ENCODE measurements at regions not wholly inside any gene's neighbourhood (a gene's known extent, or its start where the extent isn't known, plus 50 kb on each side); places are given as distances from the start of the nearest gene placed in this dataset.
"Not testable (repeated sequence)": the region's sequence is repeated elsewhere in the genome, so short reads cannot be mapped to it uniquely, and the experiment has no call there.

GRCh38 chr11:127966821-127967220 is 620.5 kb downstream of the ETS1 start:
- peaks cover 8% of the 10 kb centered on the region for H3K27me3 Mint-ChIP-seq (ENCODE audit: low read depth)
- ChIA-PET CTCF (no interaction called here), POLR2A (no interaction called here)
- no peak overlapping the region for H3K4me3 Mint-ChIP-seq
- H3K4me1 Mint-ChIP-seq (ENCODE audit: low read depth), result no peaks in the 10 kb centered on the region
- no peaks in the 10 kb centered on the region for H3K9me3 Mint-ChIP-seq (ENCODE audit: insufficient read depth)
- no peaks in the 10 kb centered on the region for H3K36me3 Mint-ChIP-seq (ENCODE audit: low read depth)
- no peak for DNase-seq
- no peak overlapping the region for H3K27ac Mint-ChIP-seq
- ATAC-seq, result no peak

- Mint-ChIP-seq H3K9me3 (ENCODE audit: insufficient read depth) (no peaks in the 10 kb centered on the region), H3K27ac (no peak overlapping the region), H3K27me3 (ENCODE audit: low read depth) (peaks cover 8% of the 10 kb centered on the region), H3K4me3 (no peak overlapping the region), H3K4me1 (ENCODE audit: low read depth) (no peaks in the 10 kb centered on the region), H3K36me3 (ENCODE audit: low read depth) (no peaks in the 10 kb centered on the region)
- ChIA-PET CTCF (no interaction called here), POLR2A (no interaction called here)
- no peak for ATAC-seq
- no peak for DNase-seq
Observed at GRCh38 chr11:127965939-127966668, 621.3 kb downstream of the ETS1 start.

GRCh38 chr11:127962416-127962815 is 624.9 kb downstream of the ETS1 start:
- ChIA-PET CTCF (no interaction called here), POLR2A (no interaction called here)
- Mint-ChIP-seq H3K4me3 (no peak overlapping the region), H3K4me1 (ENCODE audit: low read depth) (no peaks in the 10 kb centered on the region), H3K36me3 (ENCODE audit: low read depth) (no peaks in the 10 kb centered on the region), H3K27ac (no peak overlapping the region), H3K9me3 (ENCODE audit: insufficient read depth) (no peaks in the 10 kb centered on the region), H3K27me3 (ENCODE audit: low read depth) (no peaks in the 10 kb centered on the region)
- ATAC-seq, result no peak
- no peak for DNase-seq

GRCh38 chr11:127950162-127950561 is 637.2 kb downstream of the ETS1 start:
- no peaks in the 10 kb centered on the region for H3K9me3 Mint-ChIP-seq (ENCODE audit: insufficient read depth)
- no peaks in the 10 kb centered on the region for H3K4me1 Mint-ChIP-seq (ENCODE audit: low read depth)
- ATAC-seq (no peak), DNase-seq (no peak)
- H3K27me3 Mint-ChIP-seq (ENCODE audit: low read depth), result no peaks in the 10 kb centered on the region
- CTCF ChIA-PET, result no interaction called here
- no peak overlapping the region for H3K27ac Mint-ChIP-seq
- no peak overlapping the region for H3K4me3 Mint-ChIP-seq
- H3K36me3 Mint-ChIP-seq (ENCODE audit: low read depth), result no peaks in the 10 kb centered on the region
- POLR2A ChIA-PET, result no interaction called here

GRCh38 chr11:127943763-127944162 is 643.6 kb downstream of the ETS1 start:
- H3K4me3 Mint-ChIP-seq, result no peak overlapping the region
- H3K36me3 Mint-ChIP-seq (ENCODE audit: low read depth), result no peaks in the 10 kb centered on the region
- no peak for DNase-seq

GRCh38 chr11:127943152-127943551 is 644.2 kb downstream of the ETS1 start:
- no peak overlapping the region for H3K27ac Mint-ChIP-seq
- CTCF ChIA-PET, result no interaction called here
- H3K9me3 Mint-ChIP-seq (ENCODE audit: insufficient read depth), result no peaks in the 10 kb centered on the region

More at GRCh38 chr11:127943763-127944162, 643.6 kb downstream of the ETS1 start:
- H3K4me1 Mint-ChIP-seq (ENCODE audit: low read depth), result no peaks in the 10 kb centered on the region
- ATAC-seq, result no peak
- POLR2A ChIA-PET, result no interaction called here
- H3K27ac Mint-ChIP-seq, result no peak overlapping the region
- CTCF ChIA-PET, result no interaction called here
- no peaks in the 10 kb centered on the region for H3K27me3 Mint-ChIP-seq (ENCODE audit: low read depth)
- no peaks in the 10 kb centered on the region for H3K9me3 Mint-ChIP-seq (ENCODE audit: insufficient read depth)

GRCh38 chr11:127941554-127941953 is 645.8 kb downstream of the ETS1 start:
- H3K36me3 Mint-ChIP-seq (ENCODE audit: low read depth); DNase-seq; H3K4me1 Mint-ChIP-seq (ENCODE audit: low read depth); H3K27ac Mint-ChIP-seq; CTCF ChIA-PET; H3K27me3 Mint-ChIP-seq (ENCODE audit: low read depth); H3K9me3 Mint-ChIP-seq (ENCODE audit: insufficient read depth); POLR2A ChIA-PET; H3K4me3 Mint-ChIP-seq: not testable (repeated sequence)
- peak; percentile 65 for ATAC-seq

More at GRCh38 chr11:127943152-127943551, 644.2 kb downstream of the ETS1 start:
- POLR2A ChIA-PET, result no interaction called here
- Mint-ChIP-seq H3K4me1 (ENCODE audit: low read depth) (no peaks in the 10 kb centered on the region), H3K36me3 (ENCODE audit: low read depth) (no peaks in the 10 kb centered on the region), H3K4me3 (no peak overlapping the region), H3K27me3 (ENCODE audit: low read depth) (no peaks in the 10 kb centered on the region)
- ATAC-seq, result no peak
- DNase-seq, result no peak

GRCh38 chr11:127939000-127939399 is 648.4 kb downstream of the ETS1 start:
- ATAC-seq (no peak), DNase-seq (no peak)
- Mint-ChIP-seq H3K9me3 (ENCODE audit: insufficient read depth) (no peaks in the 10 kb centered on the region), H3K36me3 (ENCODE audit: low read depth) (no peaks in the 10 kb centered on the region), H3K4me3 (no peak overlapping the region), H3K27ac (no peak overlapping the region), H3K27me3 (ENCODE audit: low read depth) (no peaks in the 10 kb centered on the region), H3K4me1 (ENCODE audit: low read depth) (no peaks in the 10 kb centered on the region)
- ChIA-PET CTCF (no interaction called here), POLR2A (no interaction called here)

GRCh38 chr11:127935081-127935480 is 652.3 kb downstream of the ETS1 start:
- no peaks in the 10 kb centered on the region for H3K36me3 Mint-ChIP-seq (ENCODE audit: low read depth)
- H3K9me3 Mint-ChIP-seq (ENCODE audit: insufficient read depth), result no peaks in the 10 kb centered on the region
- POLR2A ChIA-PET, result no interaction called here

GRCh38 chr11:127933961-127934360 is 653.4 kb downstream of the ETS1 start:
- CTCF ChIA-PET, result interaction anchor here (1.0 kb wide), 1 partner anchor 90 kb away, joined by 3 read pairs; no protein-coding TSS in a partner anchor
- POLR2A ChIA-PET, result not testable (repeated sequence)

More at GRCh38 chr11:127935081-127935480, 652.3 kb downstream of the ETS1 start:
- no peak for DNase-seq
- no peak overlapping the region for H3K4me3 Mint-ChIP-seq
- H3K4me1 Mint-ChIP-seq (ENCODE audit: low read depth), result no peaks in the 10 kb centered on the region
- CTCF ChIA-PET, result no interaction called here
- no peaks in the 10 kb centered on the region for H3K27me3 Mint-ChIP-seq (ENCODE audit: low read depth)
- no peak for ATAC-seq
- no peak overlapping the region for H3K27ac Mint-ChIP-seq

GRCh38 chr11:127931803-127932202 is 655.6 kb downstream of the ETS1 start:
- H3K36me3 Mint-ChIP-seq (ENCODE audit: low read depth), result no peaks in the 10 kb centered on the region
- H3K4me3 Mint-ChIP-seq, result no peak overlapping the region
- DNase-seq, result no peak
- ChIA-PET CTCF (no interaction called here), POLR2A (no interaction called here)
- no peaks in the 10 kb centered on the region for H3K9me3 Mint-ChIP-seq (ENCODE audit: insufficient read depth)
- no peaks in the 10 kb centered on the region for H3K27me3 Mint-ChIP-seq (ENCODE audit: low read depth)
- no peak for ATAC-seq
- H3K4me1 Mint-ChIP-seq (ENCODE audit: low read depth), result no peaks in the 10 kb centered on the region
- H3K27ac Mint-ChIP-seq, result no peak overlapping the region

More at GRCh38 chr11:127933961-127934360, 653.4 kb downstream of the ETS1 start:
- not testable (repeated sequence) for ATAC-seq; H3K27ac Mint-ChIP-seq; H3K4me3 Mint-ChIP-seq; H3K27me3 Mint-ChIP-seq (ENCODE audit: low read depth); H3K4me1 Mint-ChIP-seq (ENCODE audit: low read depth); DNase-seq; H3K9me3 Mint-ChIP-seq (ENCODE audit: insufficient read depth); H3K36me3 Mint-ChIP-seq (ENCODE audit: low read depth)

GRCh38 chr11:127926721-127927120 is 660.6 kb downstream of the ETS1 start:
- Mint-ChIP-seq H3K27ac (no peak overlapping the region), H3K4me3 (no peak overlapping the region), H3K9me3 (ENCODE audit: insufficient read depth) (no peaks in the 10 kb centered on the region), H3K27me3 (ENCODE audit: low read depth) (no peaks in the 10 kb centered on the region), H3K4me1 (ENCODE audit: low read depth) (no peaks in the 10 kb centered on the region), H3K36me3 (ENCODE audit: low read depth) (no peaks in the 10 kb centered on the region)
- ATAC-seq (no peak), DNase-seq (no peak)
- POLR2A ChIA-PET, result no interaction called here
- CTCF ChIA-PET, result no interaction called here

GRCh38 chr11:127925475-127925874 is 661.9 kb downstream of the ETS1 start:
- Mint-ChIP-seq H3K4me1 (ENCODE audit: low read depth) (no peaks in the 10 kb centered on the region), H3K36me3 (ENCODE audit: low read depth) (no peaks in the 10 kb centered on the region), H3K9me3 (ENCODE audit: insufficient read depth) (no peaks in the 10 kb centered on the region), H3K27me3 (ENCODE audit: low read depth) (no peaks in the 10 kb centered on the region), H3K4me3 (no peak overlapping the region), H3K27ac (no peak overlapping the region)
- ChIA-PET CTCF (no interaction called here), POLR2A (no interaction called here)
- DNase-seq (no peak), ATAC-seq (no peak)

All from activated CD8-positive, alpha-beta T cell treated with anti-CD3 and anti-CD28 coated beads, Interleukin-2, amount 10 ng/mL, durations not matched to agents 7 days and 5 days (primary cell).